Suprapubic skin (tissue), 3 donors: ENCODE measurements at regions not wholly inside any gene's neighbourhood (a gene's known extent, or its start where the extent isn't known, plus 50 kb on each side); places are given as distances from the start of the nearest gene placed in this dataset.

Experiments
- POLR2A ChIP-seq, 2 donors: fragments of 450-650 bp; IDR thresholded peaks; one replicate each; pipeline ENCODE4 v1.6.1; 2017; ENCODE audit warnings: antibody characterized with exemption in 2 of 2, mild to moderate bottlenecking in 2 of 2, moderate library complexity in 2 of 2
- TF ChIP-seq, protein P1 (sequence below), 2 donors: fragments of 200-600 bp in 1 of 2; fragments of 450-650 bp in 1 of 2; sonication (generic) in 1 of 2; IDR thresholded peaks; one replicate each; pipeline ENCODE4 v1.5.1; 2016 to 2019; ENCODE audit warnings: antibody characterized with exemption in 2 of 2, mild to moderate bottlenecking in 1 of 2, moderate library complexity in 1 of 2

DNA sequence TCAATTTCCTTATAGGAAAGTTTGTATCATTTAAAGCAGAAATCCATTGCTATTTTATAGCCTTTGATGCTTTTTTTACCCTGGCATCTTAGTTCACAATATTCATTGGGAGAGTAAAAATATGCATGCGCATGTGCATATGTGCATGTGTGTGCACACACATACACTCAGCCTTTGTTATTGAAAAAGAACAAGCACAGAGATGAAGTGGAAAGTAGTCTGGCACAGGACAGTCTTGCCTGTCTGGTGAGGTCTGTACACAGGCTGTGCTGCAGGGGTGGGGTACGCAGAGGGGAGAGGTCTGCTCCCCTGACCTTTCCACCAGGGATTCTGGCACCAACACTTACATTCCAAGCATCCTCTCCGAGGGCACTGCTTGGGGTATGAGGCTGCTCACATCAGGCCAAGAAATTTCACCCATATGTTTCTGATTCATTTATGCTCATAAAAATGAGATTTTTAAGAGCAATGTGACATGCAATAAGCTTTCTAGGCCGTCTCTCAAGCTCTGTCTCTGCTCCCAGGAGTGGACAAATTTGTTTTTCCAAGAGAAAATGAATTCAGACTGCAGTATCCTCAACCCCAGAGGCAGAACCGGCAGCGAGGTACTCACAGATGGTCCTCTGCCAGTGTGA is 237.2 kb downstream of the INSIG2 start:
- TF ChIP-seq, protein P1, sequence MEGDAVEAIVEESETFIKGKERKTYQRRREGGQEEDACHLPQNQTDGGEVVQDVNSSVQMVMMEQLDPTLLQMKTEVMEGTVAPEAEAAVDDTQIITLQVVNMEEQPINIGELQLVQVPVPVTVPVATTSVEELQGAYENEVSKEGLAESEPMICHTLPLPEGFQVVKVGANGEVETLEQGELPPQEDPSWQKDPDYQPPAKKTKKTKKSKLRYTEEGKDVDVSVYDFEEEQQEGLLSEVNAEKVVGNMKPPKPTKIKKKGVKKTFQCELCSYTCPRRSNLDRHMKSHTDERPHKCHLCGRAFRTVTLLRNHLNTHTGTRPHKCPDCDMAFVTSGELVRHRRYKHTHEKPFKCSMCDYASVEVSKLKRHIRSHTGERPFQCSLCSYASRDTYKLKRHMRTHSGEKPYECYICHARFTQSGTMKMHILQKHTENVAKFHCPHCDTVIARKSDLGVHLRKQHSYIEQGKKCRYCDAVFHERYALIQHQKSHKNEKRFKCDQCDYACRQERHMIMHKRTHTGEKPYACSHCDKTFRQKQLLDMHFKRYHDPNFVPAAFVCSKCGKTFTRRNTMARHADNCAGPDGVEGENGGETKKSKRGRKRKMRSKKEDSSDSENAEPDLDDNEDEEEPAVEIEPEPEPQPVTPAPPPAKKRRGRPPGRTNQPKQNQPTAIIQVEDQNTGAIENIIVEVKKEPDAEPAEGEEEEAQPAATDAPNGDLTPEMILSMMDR (IDR thresholded peaks at IDR 0.05): no peak
- no peak for TF ChIP-seq POLR2A (IDR thresholded peaks at IDR 0.05)
